DND-41 (cell line): ENCODE measurements at regions not wholly inside any gene's neighbourhood (a gene's known extent, or its start where the extent isn't known, plus 50 kb on each side); places are given as distances from the start of the nearest gene placed in this dataset.

Experiments
- EZH2 ChIP-seq: IDR thresholded peaks from 3 replicates; pipeline ENCODE4 v1.6.1; 2012; ENCODE audit warnings: borderline replicate concordance, low read depth, mild to moderate bottlenecking, moderate library complexity, low read length, inconsistent platforms; ENCODE audit not compliant: severe bottlenecking
- TF ChIP-seq, protein P1 (sequence below): IDR thresholded peaks from 2 replicates; pipeline ENCODE4 v1.5.1; 2012; ENCODE audit warnings: borderline replicate concordance, low read length, moderate library complexity, mild to moderate bottlenecking; ENCODE audit not compliant: poor library complexity, severe bottlenecking; ENCODE audit errors: extremely low read depth

DNA sequence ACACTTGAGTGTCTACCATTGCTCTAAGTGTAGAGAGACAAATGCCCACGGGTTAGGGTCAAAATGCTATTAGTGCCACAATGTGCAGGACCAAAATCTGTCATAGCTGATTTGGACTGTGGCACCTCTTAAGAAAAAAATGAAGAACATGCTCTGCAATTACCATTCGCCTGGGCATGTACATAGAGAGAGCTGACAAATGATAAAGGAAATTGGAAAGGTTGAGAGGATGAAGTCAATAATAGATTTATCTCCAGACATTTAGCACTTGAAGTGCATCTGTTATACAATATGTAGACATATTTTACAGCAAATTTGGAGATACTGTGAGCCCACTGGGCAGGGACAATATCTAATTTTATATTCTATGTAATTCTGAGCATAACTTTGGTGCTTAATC is 804.4 kb downstream of the SATB2 start:
- TF ChIP-seq, protein P1, sequence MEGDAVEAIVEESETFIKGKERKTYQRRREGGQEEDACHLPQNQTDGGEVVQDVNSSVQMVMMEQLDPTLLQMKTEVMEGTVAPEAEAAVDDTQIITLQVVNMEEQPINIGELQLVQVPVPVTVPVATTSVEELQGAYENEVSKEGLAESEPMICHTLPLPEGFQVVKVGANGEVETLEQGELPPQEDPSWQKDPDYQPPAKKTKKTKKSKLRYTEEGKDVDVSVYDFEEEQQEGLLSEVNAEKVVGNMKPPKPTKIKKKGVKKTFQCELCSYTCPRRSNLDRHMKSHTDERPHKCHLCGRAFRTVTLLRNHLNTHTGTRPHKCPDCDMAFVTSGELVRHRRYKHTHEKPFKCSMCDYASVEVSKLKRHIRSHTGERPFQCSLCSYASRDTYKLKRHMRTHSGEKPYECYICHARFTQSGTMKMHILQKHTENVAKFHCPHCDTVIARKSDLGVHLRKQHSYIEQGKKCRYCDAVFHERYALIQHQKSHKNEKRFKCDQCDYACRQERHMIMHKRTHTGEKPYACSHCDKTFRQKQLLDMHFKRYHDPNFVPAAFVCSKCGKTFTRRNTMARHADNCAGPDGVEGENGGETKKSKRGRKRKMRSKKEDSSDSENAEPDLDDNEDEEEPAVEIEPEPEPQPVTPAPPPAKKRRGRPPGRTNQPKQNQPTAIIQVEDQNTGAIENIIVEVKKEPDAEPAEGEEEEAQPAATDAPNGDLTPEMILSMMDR: no peak
- no peak for TF ChIP-seq EZH2
